OCI-LY3 (cell line): ENCODE measurements at regions not wholly inside any gene's neighbourhood (a gene's known extent, or its start where the extent isn't known, plus 50 kb on each side); places are given as distances from the start of the nearest gene placed in this dataset.

Source experiments
- H2AFZ ChIP-seq: fragments of 200-600, 300-600 bp; shearing (Covaris generic); 2 replicates; pipeline ENCODE4 v1.6.0; 2014; ENCODE audit warnings: antibody characterized with exemption, low read depth, low read length
- H3K27ac ChIP-seq: fragments of 200-600, 300-600 bp; sonication (generic); 2 replicates; pipeline ENCODE4 v1.5.1; 2014; ENCODE audit warnings: mild to moderate bottlenecking, low read length, moderate library complexity, mixed read lengths
- H3K27me3 ChIP-seq: fragments of 200-600, 300-600 bp; sonication (generic); 2 replicates; pipeline ENCODE4 v1.6.1; 2014; ENCODE audit warnings: low read depth, low read length, mixed read lengths
- H3K36me3 ChIP-seq: fragments of 200-600, 300-600 bp; sonication (generic); replicated peaks from 2 replicates; pipeline ENCODE3; 2014; ENCODE audit warnings: low read depth, low read length, mixed read lengths
- H3K4me1 ChIP-seq: fragments of 300-600, 200-600 bp; sonication (generic); 2 replicates; pipeline ENCODE4 v1.6.1; 2014; ENCODE audit warnings: low read length, mixed read lengths
- H3K4me2 ChIP-seq: fragments of 200-600, 300-600 bp; sonication (generic); 2 replicates; pipeline ENCODE4 v1.6.1; 2014; ENCODE audit warnings: low read length, mixed read lengths
- H3K4me3 ChIP-seq: fragments of 300-600, 200-600 bp; sonication (generic); 2 replicates; pipeline ENCODE4 v1.5.1; 2014; ENCODE audit warnings: antibody characterized with exemption, mild to moderate bottlenecking, low read length, moderate library complexity
- H3K79me2 ChIP-seq: fragments of 300-600, 200-600 bp; shearing (Covaris generic); 2 replicates; pipeline ENCODE4 v1.6.1; 2014; ENCODE audit warnings: mild to moderate bottlenecking, low read length, mixed read lengths
- H3K9ac ChIP-seq: fragments of 300-600, 200-600 bp; shearing (Covaris generic); 2 replicates; pipeline ENCODE4 v1.6.0; 2014; ENCODE audit warnings: mild to moderate bottlenecking, low read length, moderate library complexity
- H3K9me3 ChIP-seq: fragments of 200-600, 300-600 bp; shearing (Covaris generic); 2 replicates; pipeline ENCODE4 v1.6.1; 2014; ENCODE audit warnings: low read length, mixed read lengths; ENCODE audit not compliant: insufficient read depth
- H4K20me1 ChIP-seq: fragments of 200-600, 300-600 bp; sonication (generic); 2 replicates; pipeline ENCODE4 v1.6.1; 2016; ENCODE audit warnings: low read length, mixed read lengths; ENCODE audit not compliant: insufficient read depth
- CTCF ChIP-seq: fragments of 200-600, 300-600 bp; sonication (generic); IDR thresholded peaks from 2 replicates; pipeline ENCODE4 v1.5.1; 2014; ENCODE audit warnings: antibody characterized with exemption, low read length, low read depth
- EZH2phosphoT487 ChIP-seq: fragments of 200-600 bp; shearing (Covaris generic); IDR thresholded peaks from 2 replicates; pipeline ENCODE4 v1.6.1; 2018; ENCODE audit warnings: antibody characterized with exemption, mixed run types, low read depth

- TF ChIP-seq EZH2phosphoT487 (no peak), CTCF (no peak)
- peak overlapping the region; percentile 59; the same call in 1 of the 2 replicates for H2AFZ ChIP-seq
- peaks cover 24% of the 10 kb centered on the region for H3K4me1 ChIP-seq
- peak overlapping the region; percentile 42 for H3K9ac ChIP-seq
- H3K4me3 ChIP-seq: peak overlapping the region; percentile 56
- H3K9me3 ChIP-seq: no peaks in the 10 kb centered on the region
- peak overlapping the region; percentile 67 for H3K4me2 ChIP-seq
- H3K27ac ChIP-seq: peak overlapping the region; percentile 73
- no peaks in the 10 kb centered on the region for H3K27me3 ChIP-seq
- H4K20me1 ChIP-seq: no peaks in the 10 kb centered on the region
- no peaks in the 10 kb centered on the region for H3K36me3 ChIP-seq
- H3K79me2 ChIP-seq: no peaks in the 10 kb centered on the region
Observed at GRCh38 chr10:31708046-31708445, 220.6 kb downstream of the ARHGAP12 start.

- TF ChIP-seq EZH2phosphoT487 (no peak), CTCF (no peak)
- no peaks in the 10 kb centered on the region for H3K79me2 ChIP-seq
- H2AFZ ChIP-seq: peak overlapping the region; percentile 59
- peak overlapping the region; percentile 56 for H3K4me3 ChIP-seq
- H3K4me1 ChIP-seq: peaks cover 26% of the 10 kb centered on the region
- peak overlapping the region; percentile 73 for H3K27ac ChIP-seq
- H3K4me2 ChIP-seq: peak overlapping the region; percentile 67
- peak overlapping the region; percentile 42 for H3K9ac ChIP-seq
- no peaks in the 10 kb centered on the region for H3K9me3 ChIP-seq
- H4K20me1 ChIP-seq: no peaks in the 10 kb centered on the region
- H3K36me3 ChIP-seq: no peaks in the 10 kb centered on the region
- H3K27me3 ChIP-seq: no peaks in the 10 kb centered on the region
Observed at GRCh38 chr10:31707093-31708039, 221.3 kb downstream of the ARHGAP12 start.

GRCh38 chr10:31706464-31707092, 222.1 kb downstream of the ARHGAP12 start:
- no peaks in the 10 kb centered on the region for H4K20me1 ChIP-seq
- no peaks in the 10 kb centered on the region for H3K79me2 ChIP-seq
- H3K4me2 ChIP-seq: peak overlapping the region; percentile 67
- H3K36me3 ChIP-seq: no peaks in the 10 kb centered on the region
- H3K4me1 ChIP-seq: peaks cover 34% of the 10 kb centered on the region
- TF ChIP-seq CTCF (no peak), EZH2phosphoT487 (no peak)
- peak overlapping the region; percentile 59; the same call in 1 of the 2 replicates for H2AFZ ChIP-seq
- H3K9me3 ChIP-seq: no peaks in the 10 kb centered on the region
- H3K4me3 ChIP-seq: peak overlapping the region; percentile 56
- peak overlapping the region; percentile 73 for H3K27ac ChIP-seq
- H3K9ac ChIP-seq: peak overlapping the region; percentile 42; the same call in 1 of the 2 replicates
- no peaks in the 10 kb centered on the region for H3K27me3 ChIP-seq

DNA sequence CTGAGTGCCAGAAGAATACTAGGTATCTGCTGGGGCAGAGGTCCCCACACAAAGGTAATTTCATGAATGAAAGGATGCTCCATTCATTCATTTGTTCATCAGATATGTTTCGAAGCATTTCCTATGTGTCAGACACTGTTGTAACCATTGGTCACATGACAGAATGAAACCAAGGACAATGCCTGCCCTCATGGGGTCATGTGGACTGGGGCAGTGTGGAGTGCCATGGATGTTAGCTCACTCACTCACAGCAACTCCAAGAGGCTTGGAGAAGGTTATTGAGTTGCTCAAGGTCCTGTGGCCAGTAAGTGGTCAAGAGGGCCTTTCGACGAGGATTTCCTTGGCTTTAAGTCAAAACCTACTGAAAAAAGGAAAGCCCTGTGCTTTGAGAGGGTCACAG, 223.5 kb downstream of the ARHGAP12 start:
- Histone ChIP-seq H3K4me3 (no peak overlapping the region), H3K9ac (no peak overlapping the region), H3K4me1 (peaks cover 36% of the 10 kb centered on the region), H3K4me2 (no peak overlapping the region), H3K27ac (no peak overlapping the region), H2AFZ (no peak overlapping the region), H4K20me1 (no peaks in the 10 kb centered on the region), H3K79me2 (no peaks in the 10 kb centered on the region), H3K9me3 (no peaks in the 10 kb centered on the region), H3K36me3 (no peaks in the 10 kb centered on the region), H3K27me3 (no peaks in the 10 kb centered on the region)
- no peak for TF ChIP-seq EZH2phosphoT487
